ENCODE measurements at regions not wholly inside any gene's neighbourhood (a gene's known extent, or its start where the extent isn't known, plus 50 kb on each side); places are given as distances from the start of the nearest gene placed in this dataset.

- no TSS peak for BruUV-seq (replicated peaks)
- H3K4me3 ChIP-seq (ENCODE audit: low read depth, low read length): no peak overlapping the region
- CTCF ChIA-PET: no interaction called here
- POLR2A ChIA-PET: no interaction called here
- H3K4me1 ChIP-seq: no peaks in the 10 kb centered on the region
- peaks cover 12% of the 10 kb centered on the region; the same call in 1 of the 2 replicates for H3K9me3 ChIP-seq
- no peaks in the 10 kb centered on the region for H3K27me3 ChIP-seq (replicated peaks; ENCODE audit: control insufficient read depth, insufficient read depth, low read length)
- H3K36me3 Mint-ChIP-seq (ENCODE audit: insufficient read depth, unreplicated experiment): no peaks in the 10 kb centered on the region
- no peaks in the 10 kb centered on the region for H3K27me3 Mint-ChIP-seq (ENCODE audit: insufficient read depth, unreplicated experiment)
- intact Hi-C loops (cut with micrococcal nuclease; ENCODE audit: unreplicated experiment): no loop called here
- DNase-seq: no peak
- no peak overlapping the region for H3K4me3 Mint-ChIP-seq (ENCODE audit: unreplicated experiment)
- no peak for TF ChIP-seq CTCF (IDR thresholded peaks at IDR 0.05; ENCODE audit: insufficient read depth in 1 of 2, low read depth in 1 of 2, low read length in 1 of 2, severe bottlenecking in 1 of 2, unreplicated experiment in 1 of 2)
- no peak overlapping the region for H3K27ac Mint-ChIP-seq (ENCODE audit: unreplicated experiment)
- H3K4me1 Mint-ChIP-seq (ENCODE audit: low read depth, unreplicated experiment): no peaks in the 10 kb centered on the region
- H3K9me3 Mint-ChIP-seq (ENCODE audit: unreplicated experiment): peaks cover 14% of the 10 kb centered on the region
- no peaks in the 10 kb centered on the region for H3K36me3 ChIP-seq (ENCODE audit: control insufficient read depth, insufficient read depth, low read length)
Observed at GRCh38 chr3:31055757-31056156, 161.3 kb upstream of the GADL1 start.

GRCh38 chr3:31057891-31058290, 163.4 kb upstream of the GADL1 start:
- Mint-ChIP-seq H3K9me3 (ENCODE audit: unreplicated experiment) (peaks cover 14% of the 10 kb centered on the region), H3K27me3 (ENCODE audit: insufficient read depth, unreplicated experiment) (no peaks in the 10 kb centered on the region), H3K4me1 (ENCODE audit: low read depth, unreplicated experiment) (no peaks in the 10 kb centered on the region), H3K4me3 (ENCODE audit: unreplicated experiment) (no peak overlapping the region), H3K36me3 (ENCODE audit: insufficient read depth, unreplicated experiment) (no peaks in the 10 kb centered on the region), H3K27ac (ENCODE audit: unreplicated experiment) (no peak overlapping the region)
- BruUV-seq (replicated peaks): no TSS peak
- ChIA-PET POLR2A (no interaction called here), CTCF (no interaction called here)
- H3K36me3 ChIP-seq (ENCODE audit: control insufficient read depth, insufficient read depth, low read length): no peaks in the 10 kb centered on the region
- no peak for TF ChIP-seq CTCF (IDR thresholded peaks at IDR 0.05; ENCODE audit: insufficient read depth in 1 of 2, low read depth in 1 of 2, low read length in 1 of 2, severe bottlenecking in 1 of 2, unreplicated experiment in 1 of 2)
- no peak overlapping the region for H3K4me3 ChIP-seq (ENCODE audit: low read depth, low read length)
- intact Hi-C loops (cut with micrococcal nuclease; ENCODE audit: unreplicated experiment): no loop called here
- H3K27me3 ChIP-seq (replicated peaks; ENCODE audit: control insufficient read depth, insufficient read depth, low read length): no peaks in the 10 kb centered on the region
- H3K4me1 ChIP-seq: no peaks in the 10 kb centered on the region
- no peak for DNase-seq
- peaks cover 13% of the 10 kb centered on the region; the same call in 1 of the 2 replicates for H3K9me3 ChIP-seq

GRCh38 chr3:31064021-31064420, 169.6 kb upstream of the GADL1 start:
- no peaks in the 10 kb centered on the region for H3K27me3 ChIP-seq (replicated peaks; ENCODE audit: control insufficient read depth, insufficient read depth, low read length)
- POLR2A ChIA-PET: no interaction called here
- no peak for TF ChIP-seq CTCF (IDR thresholded peaks at IDR 0.05; ENCODE audit: insufficient read depth in 1 of 2, low read depth in 1 of 2, low read length in 1 of 2, severe bottlenecking in 1 of 2, unreplicated experiment in 1 of 2)
- H3K4me3 ChIP-seq (ENCODE audit: low read depth, low read length): no peak overlapping the region
- Mint-ChIP-seq H3K27ac (ENCODE audit: unreplicated experiment) (no peak overlapping the region), H3K27me3 (ENCODE audit: insufficient read depth, unreplicated experiment) (no peaks in the 10 kb centered on the region), H3K4me3 (ENCODE audit: unreplicated experiment) (no peak overlapping the region), H3K36me3 (ENCODE audit: insufficient read depth, unreplicated experiment) (no peaks in the 10 kb centered on the region), H3K4me1 (ENCODE audit: low read depth, unreplicated experiment) (no peaks in the 10 kb centered on the region), H3K9me3 (ENCODE audit: unreplicated experiment) (peaks cover 8% of the 10 kb centered on the region)
- H3K9me3 ChIP-seq: peaks cover 4% of the 10 kb centered on the region; the same call in 1 of the 2 replicates
- H3K4me1 ChIP-seq: no peaks in the 10 kb centered on the region
- CTCF ChIA-PET: no interaction called here
- H3K36me3 ChIP-seq (ENCODE audit: control insufficient read depth, insufficient read depth, low read length): no peaks in the 10 kb centered on the region
- no TSS peak for BruUV-seq (replicated peaks)
- DNase-seq: no peak
- intact Hi-C loops (cut with micrococcal nuclease; ENCODE audit: unreplicated experiment): no loop called here
